WTC11 (cell line): ENCODE measurements at regions not wholly inside any gene's neighbourhood (a gene's known extent, or its start where the extent isn't known, plus 50 kb on each side); places are given as distances from the start of the nearest gene placed in this dataset.

Source experiments
- ATAC-seq: fragments of 200-7000 bp; cut with Tn5 transposase; 2 replicates; pipeline ENCODE4 v1.10.0; 2021; ENCODE audit warnings: mild to moderate bottlenecking, moderate library complexity
- CTCF ChIA-PET: fragments of 300-600 bp; sonication (Branson Sonifier 250); formaldehyde crosslinking; loops from one replicate; lab custom pipeline; 2021; ENCODE audit warnings: antibody characterized with exemption; lab: Charles Lee
- POLR2A ChIA-PET: fragments of 350-600 bp; sonication (Branson Sonifier 250); formaldehyde crosslinking; loops from one replicate; lab custom pipeline; 2021; ENCODE audit warnings: antibody characterized with exemption; lab: Charles Lee
- DNase-seq: peaks from one replicate; pipeline ENCODE4 v3.0.0; 2021; ENCODE audit warnings: low spot score
- H3K27ac Mint-ChIP-seq: 2 replicates; pipeline ENCODE4 v1.8.0; 2021; ENCODE audit warnings: mixed read lengths
- H3K27me3 Mint-ChIP-seq: 2 replicates; pipeline ENCODE4 v1.8.0; 2021; ENCODE audit warnings: low read depth, mild to moderate bottlenecking, moderate library complexity, mixed read lengths
- H3K36me3 Mint-ChIP-seq: 2 replicates; pipeline ENCODE4 v1.8.0; 2021; ENCODE audit warnings: mixed read lengths
- H3K4me1 Mint-ChIP-seq: 2 replicates; pipeline ENCODE4 v1.8.0; 2022; ENCODE audit warnings: mixed read lengths
- H3K4me3 Mint-ChIP-seq: 2 replicates; pipeline ENCODE4 v1.8.0; 2021; ENCODE audit warnings: mild to moderate bottlenecking, moderate library complexity, mixed read lengths
- H3K9me3 Mint-ChIP-seq: 2 replicates; pipeline ENCODE4 v1.8.0; 2021; ENCODE audit warnings: mixed read lengths
- CREB1 ChIP-seq: sonication (generic); formaldehyde crosslinking; IDR thresholded peaks from 2 replicates; pipeline ENCODE4 v1.8.0; 2023; ENCODE audit warnings: mild to moderate bottlenecking, missing genetic modification reagents
- CTCF ChIP-seq: fragments of 200-600 bp; IDR thresholded peaks from 2 replicates; pipeline ENCODE4 v1.8.0; 2022; ENCODE audit warnings: antibody characterized with exemption
- E2F1 ChIP-seq: sonication (generic); formaldehyde crosslinking; IDR thresholded peaks from 2 replicates; pipeline ENCODE4 v1.8.0; 2022; ENCODE audit warnings: mild to moderate bottlenecking, missing genetic modification reagents
- EMX1 ChIP-seq: fragments of 250-450 bp; sonication (Bioruptor Pico); IDR thresholded peaks from 2 replicates; pipeline ENCODE4 v1.8.0; 2021; ENCODE audit warnings: mild to moderate bottlenecking
- ERG ChIP-seq: fragments of 250-450 bp; sonication (Bioruptor Pico); IDR thresholded peaks from 2 replicates; pipeline ENCODE4 v1.8.0; 2021; ENCODE audit warnings: mild to moderate bottlenecking
- ETV6 ChIP-seq: sonication (generic); formaldehyde crosslinking; IDR thresholded peaks from 2 replicates; pipeline ENCODE4 v1.8.1; 2022; ENCODE audit warnings: mild to moderate bottlenecking, missing genetic modification reagents
- FOXP1 ChIP-seq: sonication (generic); formaldehyde crosslinking; IDR thresholded peaks from 2 replicates; pipeline ENCODE4 v1.8.0; 2022; ENCODE audit warnings: missing genetic modification reagents, mild to moderate bottlenecking, moderate library complexity, borderline replicate concordance
- GTF2I ChIP-seq: fragments of 250-450 bp; sonication (Bioruptor Pico); conservative IDR thresholded peaks from 2 replicates; pipeline ENCODE4 v1.4.0; 2021; ENCODE audit warnings: mild to moderate bottlenecking
- IRF2 ChIP-seq: sonication (generic); formaldehyde crosslinking; IDR thresholded peaks from 2 replicates; pipeline ENCODE4 v1.8.0; 2022; ENCODE audit warnings: low read depth, missing genetic modification reagents, borderline replicate concordance
- NFYB ChIP-seq: sonication (generic); formaldehyde crosslinking; conservative IDR thresholded peaks from 2 replicates; pipeline ENCODE4 v1.8.0; 2022; ENCODE audit warnings: low read depth, missing genetic modification reagents
- NR2C2 ChIP-seq: sonication (generic); formaldehyde crosslinking; IDR thresholded peaks from 2 replicates; pipeline ENCODE4 v1.8.0; 2022; ENCODE audit warnings: mild to moderate bottlenecking, missing genetic modification reagents
- NR3C1 ChIP-seq: sonication (generic); formaldehyde crosslinking; conservative IDR thresholded peaks from 2 replicates; pipeline ENCODE4 v1.8.1; 2023; ENCODE audit warnings: low read depth, mild to moderate bottlenecking, missing genetic modification reagents
- PREB ChIP-seq: sonication (generic); formaldehyde crosslinking; IDR thresholded peaks from 2 replicates; pipeline ENCODE4 v1.8.1; 2022; ENCODE audit warnings: mild to moderate bottlenecking, missing genetic modification reagents, moderate library complexity, borderline replicate concordance
- RELA ChIP-seq: sonication (generic); formaldehyde crosslinking; IDR thresholded peaks from 2 replicates; pipeline ENCODE4 v1.8.1; 2022; ENCODE audit warnings: missing genetic modification reagents, mild to moderate bottlenecking, borderline replicate concordance
- ZBTB43 ChIP-seq: sonication (generic); formaldehyde crosslinking; IDR thresholded peaks from 2 replicates; pipeline ENCODE4 v1.8.1; 2023; ENCODE audit warnings: mild to moderate bottlenecking, missing genetic modification reagents
- ZNF138 ChIP-seq: sonication (generic); formaldehyde crosslinking; conservative IDR thresholded peaks from 2 replicates; pipeline ENCODE4 v1.8.1; 2022; ENCODE audit warnings: mild to moderate bottlenecking, moderate library complexity, missing genetic modification reagents
- ZNF263 ChIP-seq: sonication (generic); formaldehyde crosslinking; IDR thresholded peaks from 2 replicates; pipeline ENCODE4 v1.8.1; 2022; ENCODE audit warnings: low read depth, mild to moderate bottlenecking, moderate library complexity, missing genetic modification reagents
- ZNF281 ChIP-seq: sonication (generic); formaldehyde crosslinking; IDR thresholded peaks from 2 replicates; pipeline ENCODE4 v1.8.0; 2023; ENCODE audit warnings: mild to moderate bottlenecking, missing genetic modification reagents
- ZNF425 ChIP-seq: fragments of 250-450 bp; sonication (Bioruptor Pico); conservative IDR thresholded peaks from 2 replicates; pipeline ENCODE4 v1.9.0; 2021; ENCODE audit warnings: mild to moderate bottlenecking
- ZNF512 ChIP-seq: sonication (generic); formaldehyde crosslinking; IDR thresholded peaks from 2 replicates; pipeline ENCODE4 v1.8.1; 2022; ENCODE audit warnings: missing genetic modification reagents, borderline replicate concordance

GRCh38 chr18:54080858-54081257 lies 143.6 kb downstream of the MBD2 start:
- POLR2A ChIA-PET, result no interaction called here
- Mint-ChIP-seq H3K27me3 (no peaks in the 10 kb centered on the region), H3K36me3 (peaks cover 26% of the 10 kb centered on the region), H3K27ac (no peak overlapping the region), H3K4me1 (peaks cover 6% of the 10 kb centered on the region), H3K9me3 (peaks cover 40% of the 10 kb centered on the region), H3K4me3 (no peak overlapping the region)
- no peak for DNase-seq
- ATAC-seq, result no peak
- CTCF ChIA-PET, result no interaction called here
- TF ChIP-seq PREB (no peak), ZNF281 (CRISPR knock-in tag) (no peak), IRF2 (CRISPR knock-in tag) (no peak), ERG (CRISPR knock-in tag) (no peak), CREB1 (CRISPR knock-in tag) (no peak), NR2C2 (CRISPR knock-in tag) (no peak), ZNF138 (CRISPR knock-in tag) (no peak), ZNF512 (CRISPR knock-in tag) (no peak), NFYB (CRISPR knock-in tag) (no peak), ETV6 (CRISPR knock-in tag) (no peak), ZNF263 (CRISPR knock-in tag) (no peak), NR3C1 (CRISPR knock-in tag) (no peak), ZNF425 (no peak), GTF2I (no peak), FOXP1 (CRISPR knock-in tag) (no peak)

- Mint-ChIP-seq H3K4me3 (no peak overlapping the region), H3K27ac (no peak overlapping the region), H3K9me3 (peaks cover 2% of the 10 kb centered on the region; the same call in 1 of the 2 replicates), H3K27me3 (no peaks in the 10 kb centered on the region), H3K36me3 (no peaks in the 10 kb centered on the region), H3K4me1 (peaks cover 4% of the 10 kb centered on the region; the same call in 1 of the 2 replicates)
- DNase-seq (no peak), ATAC-seq (no peak)
- POLR2A ChIA-PET, result no interaction called here
- CTCF ChIA-PET, result no interaction called here
- TF ChIP-seq CTCF (no peak), EMX1 (no peak), E2F1 (CRISPR knock-in tag) (no peak), IRF2 (CRISPR knock-in tag) (no peak), RELA (CRISPR knock-in tag) (no peak), ZBTB43 (CRISPR knock-in tag) (no peak), FOXP1 (CRISPR knock-in tag) (no peak), ZNF138 (CRISPR knock-in tag) (no peak)
Observed at GRCh38 chr18:54076166-54076565, 148.3 kb downstream of the MBD2 start.
